ENCODE measurements at regions not wholly inside any gene's neighbourhood (a gene's known extent, or its start where the extent isn't known, plus 50 kb on each side); places are given as distances from the start of the nearest gene placed in this dataset.
"Not testable (repeated sequence)": the region's sequence is repeated elsewhere in the genome, so short reads cannot be mapped to it uniquely, and the experiment has no call there.

GRCh38 chr2:238543732-238544131 lies 117.0 kb downstream of the ASB1 start:
- TF ChIP-seq CTCF (IDR thresholded peaks at IDR 0.05; ENCODE audit: low read depth, low read length); EZH2phosphoT487 (IDR thresholded peaks at IDR 0.05; ENCODE audit: low read depth): not testable (repeated sequence)
